ENCODE measurements at regions not wholly inside any gene's neighbourhood (a gene's known extent, or its start where the extent isn't known, plus 50 kb on each side); places are given as distances from the start of the nearest gene placed in this dataset.

GRCh38 chr3:156605686-156606605, 51.0 kb upstream of the SSR3 start:
- Histone ChIP-seq H3K9me3 (replicated peaks; ENCODE audit: control insufficient read depth, insufficient read depth, low read length) (no peaks in the 10 kb centered on the region; the same call in 2 of the 3 replicates), H3K4me3 (peak overlapping the region; percentile 56; the same call in 1 of the 2 replicates), H3K27me3 (replicated peaks in 1 of 2; ENCODE audit: control insufficient read depth in 2 of 2, insufficient read depth in 2 of 2, low read length in 1 of 2) (no peaks in the 10 kb centered on the region), H3K79me2 (ENCODE audit: control insufficient read depth, insufficient read depth, low read length) (no peaks in the 10 kb centered on the region), H3K4me2 (ENCODE audit: control insufficient read depth, insufficient read depth) (peak overlapping the region; percentile 87), H2AFZ (ENCODE audit: control insufficient read depth, low read depth, low read length) (peak overlapping the region; percentile 91), H3K27ac (ENCODE audit: control insufficient read depth, insufficient read depth) (no peak overlapping the region; the same call in 1 of the 2 replicates), H3K4me1 (ENCODE audit: control insufficient read depth, insufficient read depth, low read length) (peaks cover 23% of the 10 kb centered on the region), H3K36me3 (ENCODE audit: control insufficient read depth in 2 of 2, insufficient read depth in 2 of 2, low read length in 1 of 2) (no peaks in the 10 kb centered on the region), H3K9ac (ENCODE audit: control insufficient read depth, insufficient read depth, low read length) (peak overlapping the region; percentile 53), H4K20me1 (ENCODE audit: control insufficient read depth, insufficient read depth) (no peaks in the 10 kb centered on the region)
- CTCF ChIA-PET: no interaction called here
- BruUV-seq (replicated peaks): no TSS peak
- DNase-seq (ENCODE audit: low read depth, low spot score) (no peak), ATAC-seq (no peak), FAIRE-seq (no peak)
- POLR2A ChIA-PET: no interaction called here
- RAD21 ChIA-PET (ENCODE audit: unreplicated experiment): no interaction called here
- 69% methylated on average over 37 of the region's 37 CpGs for WGBS (ENCODE audit: insufficient coverage, insufficient replicate concordance, low lambda C conversion rate, missing lambda C conversion rate)
- SMC1A ChIA-PET (ENCODE audit: uncharacterized antibody, unreplicated experiment): interaction anchor here (2.1 kb wide), 1 partner anchor 68 kb away, joined by 4 read pairs; no protein-coding TSS in a partner anchor
- in situ Hi-C loops (cut with MboI): no loop called here
- 0 out of 2 replicates have a peak, but pooled peaks have one; percentile 5 for TF ChIP-seq RUNX3 (IDR thresholded peaks at IDR 0.05; ENCODE audit: low read length)
- 0 out of 2 replicates have a peak, but pooled peaks have one; percentile 6 for TF ChIP-seq YY1 (IDR thresholded peaks at IDR 0.05; ENCODE audit: low read depth, low read length)
- TF ChIP-seq PBX3 (IDR thresholded peaks at IDR 0.05; ENCODE audit: insufficient replicate concordance, low read depth, low read length): no peak
- intact Hi-C loops (cut with micrococcal nuclease; ENCODE audit: unreplicated experiment): no loop called here

GRCh38 chr3:156604642-156605144, 49.8 kb upstream of the SSR3 start:
- no peak for ATAC-seq
- intact Hi-C loops (cut with micrococcal nuclease; ENCODE audit: unreplicated experiment): no loop called here
- in situ Hi-C loops (cut with MboI): no loop called here

More at GRCh38 chr3:156604642-156605144, 49.8 kb upstream of the SSR3 start:
- Histone ChIP-seq H3K36me3 (ENCODE audit: control insufficient read depth in 2 of 2, insufficient read depth in 2 of 2, low read length in 1 of 2) (no peaks in the 10 kb centered on the region), H2AFZ (ENCODE audit: control insufficient read depth, low read depth, low read length) (no peak overlapping the region), H4K20me1 (ENCODE audit: control insufficient read depth, insufficient read depth) (no peaks in the 10 kb centered on the region), H3K79me2 (ENCODE audit: control insufficient read depth, insufficient read depth, low read length) (no peaks in the 10 kb centered on the region), H3K4me3 (no peak overlapping the region), H3K27me3 (replicated peaks in 1 of 2; ENCODE audit: control insufficient read depth in 2 of 2, insufficient read depth in 2 of 2, low read length in 1 of 2) (no peaks in the 10 kb centered on the region), H3K27ac (ENCODE audit: control insufficient read depth, insufficient read depth) (no peak overlapping the region), H3K9me3 (replicated peaks; ENCODE audit: control insufficient read depth, insufficient read depth, low read length) (no peaks in the 10 kb centered on the region; the same call in 2 of the 3 replicates), H3K4me1 (ENCODE audit: control insufficient read depth, insufficient read depth, low read length) (peaks cover 19% of the 10 kb centered on the region), H3K4me2 (ENCODE audit: control insufficient read depth, insufficient read depth) (no peak overlapping the region), H3K9ac (ENCODE audit: control insufficient read depth, insufficient read depth, low read length) (no peak overlapping the region)
- FAIRE-seq (no peak), DNase-seq (ENCODE audit: low read depth, low spot score) (no peak)
- ChIA-PET CTCF (interaction anchor here (1.1 to 1.6 kb wide), 2 partner anchors 9 to 62 kb away, joined by 3 to 5 read pairs; no protein-coding TSS in a partner anchor), SMC1A (ENCODE audit: uncharacterized antibody, unreplicated experiment) (interaction anchor here (0.9 to 2.1 kb wide), 2 partner anchors 50 to 69 kb away, joined by 4 read pairs; partner anchors contain the start of gene SSR3), RAD21 (ENCODE audit: unreplicated experiment) (no interaction called here), POLR2A (interaction anchor here (1.0 kb wide), 1 partner anchor 10 kb away, joined by 3 read pairs; no protein-coding TSS in a partner anchor)
- no TSS peak for BruUV-seq (replicated peaks)
- peak; percentile 34; the same call in 1 of the 2 replicates for TF ChIP-seq PKNOX1 (IDR thresholded peaks at IDR 0.05)
- TF ChIP-seq TCF3 (IDR thresholded peaks at IDR 0.05; ENCODE audit: borderline replicate concordance, insufficient read depth, low read depth, low read length): no peak
- no peak for TF ChIP-seq EED (IDR thresholded peaks at IDR 0.05; ENCODE audit: low read depth)
- no peak for TF ChIP-seq NR2C2 (IDR thresholded peaks at IDR 0.05; ENCODE audit: borderline replicate concordance, control insufficient read depth, insufficient read length, low read depth)
- TF ChIP-seq MEF2A (IDR thresholded peaks at IDR 0.05; ENCODE audit: insufficient read depth, low read depth, low read length): no peak
- 55% methylated on average over 2 of the region's 2 CpGs for WGBS (ENCODE audit: insufficient coverage, insufficient replicate concordance, low lambda C conversion rate, missing lambda C conversion rate)

All from GM12878 (cell line).